Testis (tissue), 2 donors: ENCODE measurements at regions not wholly inside any gene's neighbourhood (a gene's known extent, or its start where the extent isn't known, plus 50 kb on each side); places are given as distances from the start of the nearest gene placed in this dataset.
A peak's percentile ranks its signal among the peaks of the same experiment; 100 is the strongest.

Experiments
- DNase-seq: peaks from one replicate; pipeline ENCODE4 v3.0.0-alpha.2; 2019
- H3K27ac ChIP-seq, 2 donors: fragments of 200-600 bp; sonication (generic); one replicate each; pipeline ENCODE4 v1.5.1; 2019
- H3K27me3 ChIP-seq: fragments of 200-600 bp; sonication (generic); one replicate; pipeline ENCODE4 v1.5.1; 2019
- H3K36me3 ChIP-seq: fragments of 200-600 bp; sonication (generic); one replicate; pipeline ENCODE4 v1.5.1; 2017; ENCODE audit warnings: low read depth; ENCODE audit errors: missing control alignments
- H3K4me1 ChIP-seq: fragments of 200-600 bp; sonication (generic); one replicate; pipeline ENCODE4 v1.5.1; 2019
- H3K4me3 ChIP-seq, 2 donors: fragments of 200-600 bp; sonication (generic); one replicate each; pipeline ENCODE4 v1.5.1; 2017 to 2019
- H3K9me3 ChIP-seq: fragments of 200-600 bp; sonication (generic); one replicate; pipeline ENCODE4 v1.5.1; 2017
- POLR2A ChIP-seq: fragments of 450-650 bp; IDR thresholded peaks from one replicate; pipeline ENCODE4 v1.6.1; 2017; ENCODE audit warnings: antibody characterized with exemption, mild to moderate bottlenecking, moderate library complexity
- WGBS, 2 donors: methylation state at CpG; one replicate each; pipeline ENCODE4 v1.1.5; 2018; 5-methylcytosine and 5-hydroxymethylcytosine counted together
- intact Hi-C: fragments of 100-400 bp; cut with DNase I; formaldehyde crosslinking; loops from one replicate; pipeline ENCODE4 v1.15.1; 2023; ENCODE audit warnings: low total_unique reads
- TF ChIP-seq, protein P1 (sequence below), 3 experiments: fragments of 450-650 bp in 2 of 3; fragments of 200-600 bp in 1 of 3; sonication (generic) in 1 of 3; IDR thresholded peaks; one replicate each; pipeline ENCODE4 v1.5.1; 2016 to 2019; ENCODE audit warnings: antibody characterized with exemption in 3 of 3, mild to moderate bottlenecking in 2 of 3, moderate library complexity in 1 of 3

DNA sequence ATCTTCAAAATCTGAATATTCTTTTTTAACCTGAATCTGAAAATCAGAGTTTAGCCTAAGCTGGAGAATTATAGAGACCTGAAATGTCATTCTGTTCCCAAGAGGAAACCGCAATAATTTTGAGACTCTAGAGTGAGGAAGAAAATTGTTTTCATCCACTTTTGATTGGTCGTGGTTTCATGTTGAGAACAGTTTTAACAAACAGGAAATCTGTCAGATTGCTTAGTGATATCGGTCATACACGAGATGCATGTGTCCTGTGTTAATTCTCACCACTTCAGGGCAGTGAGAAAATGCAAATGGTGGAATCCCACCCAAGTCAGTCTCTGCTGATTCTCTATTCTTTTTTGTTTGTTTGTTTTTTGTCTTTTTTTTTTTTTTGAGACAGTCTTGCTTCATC, 1498.5 kb upstream of the TMEM132C start:
- WGBS, 2 donors: 77% methylated on average over 4 of the region's 4 CpGs
- intact Hi-C loops: no loop called here
- DNase-seq: no peak
- H3K4me1 ChIP-seq: no peaks in the 10 kb centered on the region
- TF ChIP-seq, protein P1, sequence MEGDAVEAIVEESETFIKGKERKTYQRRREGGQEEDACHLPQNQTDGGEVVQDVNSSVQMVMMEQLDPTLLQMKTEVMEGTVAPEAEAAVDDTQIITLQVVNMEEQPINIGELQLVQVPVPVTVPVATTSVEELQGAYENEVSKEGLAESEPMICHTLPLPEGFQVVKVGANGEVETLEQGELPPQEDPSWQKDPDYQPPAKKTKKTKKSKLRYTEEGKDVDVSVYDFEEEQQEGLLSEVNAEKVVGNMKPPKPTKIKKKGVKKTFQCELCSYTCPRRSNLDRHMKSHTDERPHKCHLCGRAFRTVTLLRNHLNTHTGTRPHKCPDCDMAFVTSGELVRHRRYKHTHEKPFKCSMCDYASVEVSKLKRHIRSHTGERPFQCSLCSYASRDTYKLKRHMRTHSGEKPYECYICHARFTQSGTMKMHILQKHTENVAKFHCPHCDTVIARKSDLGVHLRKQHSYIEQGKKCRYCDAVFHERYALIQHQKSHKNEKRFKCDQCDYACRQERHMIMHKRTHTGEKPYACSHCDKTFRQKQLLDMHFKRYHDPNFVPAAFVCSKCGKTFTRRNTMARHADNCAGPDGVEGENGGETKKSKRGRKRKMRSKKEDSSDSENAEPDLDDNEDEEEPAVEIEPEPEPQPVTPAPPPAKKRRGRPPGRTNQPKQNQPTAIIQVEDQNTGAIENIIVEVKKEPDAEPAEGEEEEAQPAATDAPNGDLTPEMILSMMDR (IDR thresholded peaks at IDR 0.05): no peak
- TF ChIP-seq POLR2A: no peak
- no peaks in the 10 kb centered on the region for H3K36me3 ChIP-seq
- no peak overlapping the region for H3K27ac ChIP-seq
- no peaks in the 10 kb centered on the region for H3K27me3 ChIP-seq
- H3K4me3 ChIP-seq: no peak overlapping the region
- no peaks in the 10 kb centered on the region for H3K9me3 ChIP-seq

DNA sequence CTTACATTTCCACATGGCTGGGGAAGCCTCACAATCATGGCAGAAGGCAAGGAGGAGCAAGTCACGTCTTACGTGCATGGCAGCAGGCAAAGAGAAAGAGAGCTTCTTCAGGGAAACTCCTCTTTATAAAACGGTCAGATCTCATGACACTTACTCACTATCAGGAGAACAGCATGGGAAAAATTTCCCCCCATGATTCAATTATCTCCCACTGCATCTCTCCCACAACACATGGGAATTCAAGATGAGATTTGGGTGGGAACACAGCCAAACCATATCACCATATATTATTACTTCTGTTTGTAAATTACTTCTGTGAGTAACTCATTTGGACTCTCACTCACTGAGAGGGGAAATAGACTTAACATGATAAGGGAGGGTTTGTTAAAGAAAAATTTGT, 1496.8 kb upstream of the TMEM132C start:
- no peak for DNase-seq
- no peak for TF ChIP-seq POLR2A
- TF ChIP-seq, protein P1 (IDR thresholded peaks at IDR 0.05): no peak
- no peaks in the 10 kb centered on the region for H3K4me1 ChIP-seq
- intact Hi-C loops: no loop called here
- H3K36me3 ChIP-seq: no peaks in the 10 kb centered on the region
- no peak overlapping the region for H3K4me3 ChIP-seq
- no peaks in the 10 kb centered on the region for H3K9me3 ChIP-seq
- H3K27me3 ChIP-seq: no peaks in the 10 kb centered on the region
- no peak overlapping the region for H3K27ac ChIP-seq
- 61 to 82% methylated on average over 3 of the region's 3 CpGs for WGBS, 2 donors

DNA sequence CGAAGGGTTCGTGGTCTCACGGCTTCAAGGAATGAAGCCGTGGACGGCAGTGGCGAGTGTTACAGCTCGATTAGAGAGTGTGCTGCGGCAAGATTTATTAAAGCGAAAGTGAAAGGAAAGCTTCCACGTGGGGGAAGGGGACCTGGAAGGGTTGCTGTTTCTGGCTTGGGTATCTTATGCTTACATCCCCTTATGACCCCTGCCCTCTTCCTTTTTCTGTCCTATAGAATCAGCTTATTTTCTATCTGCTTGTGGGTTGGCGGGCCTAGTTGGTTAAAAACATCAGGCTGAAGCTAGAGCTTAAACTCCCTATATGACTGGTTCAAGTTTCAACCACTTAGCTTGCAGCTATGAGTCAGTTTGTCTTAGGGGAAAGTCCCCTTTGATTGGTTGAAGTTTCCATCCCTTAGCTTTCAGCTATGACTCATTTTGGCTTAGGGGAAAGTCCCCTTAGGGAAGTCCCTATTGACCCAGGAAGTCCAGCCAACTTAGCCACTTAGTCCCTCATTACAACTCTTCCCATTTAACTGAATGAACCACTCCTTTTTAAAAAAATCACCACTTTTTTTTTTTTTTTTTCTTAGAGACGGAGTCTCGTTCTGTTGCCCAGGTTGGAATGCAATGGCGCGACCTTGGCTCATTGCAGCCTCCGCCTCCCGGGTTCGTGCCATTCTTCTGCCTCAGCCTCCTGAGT, 1494.7 kb upstream of the TMEM132C start:
- no peaks in the 10 kb centered on the region for H3K4me1 ChIP-seq
- 53 to 59% methylated on average over 18 of the region's 18 CpGs for WGBS, 2 donors
- no peak for DNase-seq
- no peaks in the 10 kb centered on the region for H3K36me3 ChIP-seq
- intact Hi-C loops: no loop called here
- TF ChIP-seq, protein P1 (IDR thresholded peaks at IDR 0.05): no peak
- no peaks in the 10 kb centered on the region for H3K27me3 ChIP-seq
- no peak overlapping the region for H3K27ac ChIP-seq
- H3K4me3 ChIP-seq: peak overlapping the region in 1 of 2 donors; percentile 1
- H3K9me3 ChIP-seq: no peaks in the 10 kb centered on the region

DNA sequence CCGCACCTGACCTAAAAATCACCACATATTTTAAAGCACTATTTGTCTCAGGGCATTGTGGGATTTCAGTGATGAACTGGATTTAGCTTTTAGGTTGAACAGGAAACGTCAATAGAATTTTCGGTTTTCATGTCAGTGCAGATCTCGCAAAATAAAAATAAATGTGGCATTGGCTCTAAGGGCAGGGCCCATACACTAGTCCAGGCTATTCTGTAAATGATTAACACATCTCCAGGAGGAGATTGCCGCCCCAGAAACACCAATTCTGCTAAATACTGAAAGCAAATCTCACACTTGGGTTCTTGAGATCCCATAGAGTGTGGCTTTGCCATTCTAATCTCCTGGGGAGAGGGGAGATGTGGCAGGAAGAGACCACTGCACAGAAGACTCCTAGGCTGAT, 1494.0 kb upstream of the TMEM132C start:
- no peaks in the 10 kb centered on the region for H3K36me3 ChIP-seq
- H3K4me3 ChIP-seq: no peak overlapping the region
- no peak for TF ChIP-seq POLR2A
- TF ChIP-seq, protein P1 (IDR thresholded peaks at IDR 0.05): no peak
- H3K27ac ChIP-seq: no peak overlapping the region
- intact Hi-C loops: no loop called here
- no peaks in the 10 kb centered on the region for H3K9me3 ChIP-seq
- 75 to 77% methylated on average over 5 of the region's 5 CpGs for WGBS, 2 donors
- H3K4me1 ChIP-seq: no peaks in the 10 kb centered on the region
- no peaks in the 10 kb centered on the region for H3K27me3 ChIP-seq
- DNase-seq: no peak

DNA sequence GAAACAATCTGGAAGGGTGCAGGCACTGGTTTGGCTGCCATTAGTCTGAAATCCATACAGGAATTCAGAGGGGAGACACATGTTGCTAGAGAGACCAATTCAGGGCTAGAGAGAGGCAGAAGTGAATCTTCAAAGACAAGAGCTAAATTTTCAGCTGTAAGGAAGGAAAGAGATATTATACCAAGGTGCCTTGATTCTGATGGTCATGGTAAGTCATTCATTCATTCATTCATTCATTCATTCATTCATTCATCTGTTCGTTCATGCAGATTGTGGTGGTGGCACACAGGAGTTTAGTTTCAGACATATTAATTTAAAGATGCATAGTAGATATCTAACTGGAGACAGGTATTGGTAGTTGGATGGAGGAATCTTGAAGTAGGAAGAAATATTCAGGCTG, 1493.5 kb upstream of the TMEM132C start:
- Histone ChIP-seq H3K27me3 (no peaks in the 10 kb centered on the region), H3K4me3 (no peak overlapping the region), H3K27ac (no peak overlapping the region), H3K4me1 (no peaks in the 10 kb centered on the region), H3K36me3 (no peaks in the 10 kb centered on the region), H3K9me3 (no peaks in the 10 kb centered on the region)
- intact Hi-C loops: no loop called here
- WGBS, 2 donors: 83 to 93% methylated on average over 1 of the region's 1 CpG
- no peak for TF ChIP-seq POLR2A
- TF ChIP-seq, protein P1 (IDR thresholded peaks at IDR 0.05): no peak
- DNase-seq: no peak
